Body of pancreas (tissue), 4 donors: ENCODE measurements at regions not wholly inside any gene's neighbourhood (a gene's known extent, or its start where the extent isn't known, plus 50 kb on each side); places are given as distances from the start of the nearest gene placed in this dataset.

ENCODE experiments used
- ATAC-seq: fragments of 150-250 bp; one replicate; pipeline ENCODE4 v1.9.1; 2016
- DNase-seq, 4 donors: peaks; one replicate each; pipeline ENCODE4 v3.0.0-alpha.2; 2019
- H3K27ac ChIP-seq, 4 donors: fragments of 200-600 bp; sonication (generic); 1 replicate in 3 of 4; 2 replicates in 1 of 4; pipeline versions ENCODE4 v1.5.1 to v1.6.1; 2016 to 2019; ENCODE audit warnings: mild to moderate bottlenecking in 1 of 4, mixed read lengths in 1 of 4, moderate library complexity in 1 of 4
- H3K27me3 ChIP-seq, 2 donors: fragments of 200-600 bp; sonication (generic); one replicate each; pipeline ENCODE4 v1.6.0; 2016; ENCODE audit warnings: mild to moderate bottlenecking in 1 of 2
- H3K36me3 ChIP-seq, 2 donors: fragments of 200-600 bp; sonication (generic); replicated peaks in 1 of 2; 2 replicates each; pipeline ENCODE4 v1.5.1; 2016; ENCODE audit warnings: low read depth in 2 of 2; ENCODE audit not compliant: insufficient read depth in 1 of 2
- H3K4me1 ChIP-seq: fragments of 200-600 bp; sonication (generic); one replicate; pipeline ENCODE4 v1.6.0; 2016
- H3K4me3 ChIP-seq, 2 donors: fragments of 200-600 bp; sonication (generic); 1 replicate in 1 of 2; 2 replicates in 1 of 2; pipeline ENCODE4 v1.5.1; 2016 to 2019
- H3K9me3 ChIP-seq, 3 donors: fragments of 200-600 bp; sonication (generic); 1 replicate in 2 of 3; 2 replicates in 1 of 3; pipeline ENCODE4 v1.5.1; 2016
- CTCF ChIP-seq, 7 experiments: fragments of 450-650 bp in 4 of 7; fragments of 200-600 bp in 3 of 7; sonication (generic) in 3 of 7; IDR thresholded peaks; one replicate each; pipeline ENCODE4 v1.5.1; 2016 to 2019; ENCODE audit warnings: antibody characterized with exemption in 7 of 7
- POLR2A ChIP-seq, 3 donors: fragments of 450-650 bp; IDR thresholded peaks; one replicate each; pipeline ENCODE4 v1.6.1; 2016; ENCODE audit warnings: antibody characterized with exemption in 3 of 3, mild to moderate bottlenecking in 2 of 3
- WGBS, 2 donors: methylation state at CpG; one replicate each; pipeline ENCODE4 v1.1.5; 2017; 5-methylcytosine and 5-hydroxymethylcytosine counted together
- intact Hi-C: fragments of 100-400 bp; cut with DNase I; formaldehyde crosslinking; loops from one replicate; pipeline ENCODE4 v1.15.1; 2023

GRCh38 chr21:29449306-29449950 is 150.7 kb downstream of the BACH1 start:
- DNase-seq (no peak), ATAC-seq (no peak)
- TF ChIP-seq CTCF (IDR thresholded peaks at IDR 0.05): no peak
- TF ChIP-seq POLR2A (IDR thresholded peaks at IDR 0.05): no peak
- Histone ChIP-seq H3K4me3 (no peak overlapping the region), H3K27me3 (no peaks in the 10 kb centered on the region), H3K36me3 (no peaks in the 10 kb centered on the region), H3K27ac (no peak overlapping the region), H3K9me3 (no peaks in the 10 kb centered on the region), H3K4me1 (peaks cover 5% of the 10 kb centered on the region)
- WGBS, 2 donors: 83 to 90% methylated on average over 6 of the region's 6 CpGs
- intact Hi-C loops: no loop called here

GRCh38 chr21:29450058-29450457 is 151.3 kb downstream of the BACH1 start:
- no peak overlapping the region for H3K27ac ChIP-seq
- 85 to 88% methylated on average over 6 of the region's 6 CpGs for WGBS, 2 donors
- intact Hi-C loops: no loop called here
- H3K4me3 ChIP-seq: no peak overlapping the region
- no peaks in the 10 kb centered on the region for H3K36me3 ChIP-seq
- no peaks in the 10 kb centered on the region for H3K9me3 ChIP-seq
- ATAC-seq (no peak), DNase-seq (no peak)
- H3K27me3 ChIP-seq: no peaks in the 10 kb centered on the region
- TF ChIP-seq POLR2A (IDR thresholded peaks at IDR 0.05) (no peak), CTCF (IDR thresholded peaks at IDR 0.05) (no peak)
- peaks cover 5% of the 10 kb centered on the region for H3K4me1 ChIP-seq

GRCh38 chr21:29453511-29453910 is 154.8 kb downstream of the BACH1 start:
- Histone ChIP-seq H3K4me1 (peaks cover 5% of the 10 kb centered on the region), H3K36me3 (no peaks in the 10 kb centered on the region), H3K27me3 (no peaks in the 10 kb centered on the region), H3K9me3 (no peaks in the 10 kb centered on the region), H3K27ac (no peak overlapping the region), H3K4me3 (no peak overlapping the region)
- DNase-seq: no peak
- no peak for ATAC-seq
- 78 to 81% methylated on average over 3 of the region's 3 CpGs for WGBS, 2 donors
- intact Hi-C loops: no loop called here
- no peak for TF ChIP-seq CTCF (IDR thresholded peaks at IDR 0.05)

GRCh38 chr21:29454179-29454578 is 155.5 kb downstream of the BACH1 start:
- Histone ChIP-seq H3K27me3 (no peaks in the 10 kb centered on the region), H3K4me3 (no peak overlapping the region), H3K4me1 (peaks cover 5% of the 10 kb centered on the region), H3K27ac (no peak overlapping the region), H3K36me3 (no peaks in the 10 kb centered on the region), H3K9me3 (no peaks in the 10 kb centered on the region)
- TF ChIP-seq POLR2A (IDR thresholded peaks at IDR 0.05): no peak
- no peak for TF ChIP-seq CTCF (IDR thresholded peaks at IDR 0.05)
- 15 to 16% methylated on average over 1 of the region's 1 CpG for WGBS, 2 donors
- no peak for DNase-seq
- ATAC-seq: no peak
- intact Hi-C loops: no loop called here

- no peaks in the 10 kb centered on the region for H3K4me1 ChIP-seq
- TF ChIP-seq POLR2A (IDR thresholded peaks at IDR 0.05) (no peak), CTCF (IDR thresholded peaks at IDR 0.05) (no peak)
- no peak overlapping the region for H3K27ac ChIP-seq
- no peaks in the 10 kb centered on the region for H3K36me3 ChIP-seq
- no peaks in the 10 kb centered on the region for H3K9me3 ChIP-seq
- ATAC-seq (no peak), DNase-seq (no peak)
- 75 to 100% methylated on average over 1 of the region's 1 CpG for WGBS, 2 donors
- intact Hi-C loops: no loop called here
- H3K4me3 ChIP-seq: no peak overlapping the region
- no peaks in the 10 kb centered on the region for H3K27me3 ChIP-seq
These were observed 163.8 kb downstream of the BACH1 start for GRCh38 chr21:29462479-29462878.
